ENCODE measurements at regions not wholly inside any gene's neighbourhood (a gene's known extent, or its start where the extent isn't known, plus 50 kb on each side); places are given as distances from the start of the nearest gene placed in this dataset.

DNA sequence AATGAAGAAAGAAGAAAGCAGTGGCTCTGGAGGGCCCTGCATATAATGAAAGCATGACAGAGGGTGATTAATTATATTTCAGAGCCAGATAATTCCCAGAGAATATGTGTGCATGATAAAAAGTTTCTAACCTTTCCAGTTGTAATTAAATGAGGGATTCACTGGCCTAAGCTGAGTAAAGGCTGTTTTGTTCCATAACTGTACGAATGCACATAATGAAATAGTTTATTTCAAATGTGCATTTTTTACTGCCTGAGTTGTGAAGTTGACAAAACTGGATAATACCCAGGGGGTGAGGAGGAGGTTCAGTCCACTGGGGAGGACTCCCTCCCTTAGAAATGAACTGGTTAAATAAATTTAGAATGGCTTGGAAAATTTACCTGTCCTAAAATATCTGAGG, 616.4 kb downstream of the TAFA4 start:
- TF ChIP-seq GATA2 (IDR thresholded peaks at IDR 0.05; ENCODE audit: low read depth, low read length) (no peak), GATA3 (IDR thresholded peaks at IDR 0.05; ENCODE audit: low read depth, low read length) (no peak)
